HEK293 (cell line): ENCODE measurements at regions not wholly inside any gene's neighbourhood (a gene's known extent, or its start where the extent isn't known, plus 50 kb on each side); places are given as distances from the start of the nearest gene placed in this dataset.

Experiments
- CTCF ChIA-PET: fragments of 350-600 bp; formaldehyde crosslinking; extraction: SDS; loops from one replicate; lab custom pipeline; 2021; ENCODE audit warnings: antibody characterized with exemption; lab: Yijun Ruan, JAX
- POLR2A ChIA-PET: fragments of 300-600 bp; formaldehyde crosslinking; extraction: SDS; loops from one replicate; lab custom pipeline; 2020; ENCODE audit warnings: antibody characterized with exemption, inconsistent platforms; lab: Yijun Ruan, JAX
- H3K27ac ChIP-seq: fragments of 200-500 bp; sonication (Bioruptor generic); 2 replicates; pipeline ENCODE4 v1.5.1; 2014; ENCODE audit warnings: low read depth, low read length, control low read depth, inconsistent platforms; ENCODE audit errors: extremely low read depth
- H3K36me3 ChIP-seq, 2 experiments: fragments of 200-500 bp in 1 of 2; sonication (Bioruptor generic) in 1 of 2; 1 replicate in 1 of 2; 2 replicates in 1 of 2; pipeline ENCODE4 v1.5.1; 2014 to 2017; ENCODE audit warnings: inconsistent platforms in 2 of 2, low read length in 2 of 2; ENCODE audit not compliant: control insufficient read depth in 2 of 2, insufficient read depth in 1 of 2
- H3K4me1 ChIP-seq: fragments of 200-500 bp; sonication (Bioruptor generic); 2 replicates; pipeline ENCODE4 v1.5.1; 2014; ENCODE audit warnings: mild to moderate bottlenecking, low read length, inconsistent platforms; ENCODE audit not compliant: control insufficient read depth, insufficient read depth
- H3K4me3 ChIP-seq: 2 replicates; pipeline ENCODE4 v1.5.1; 2011; ENCODE audit warnings: low read depth, mild to moderate bottlenecking, control low read depth, low read length, moderate library complexity
- H3K9me3 ChIP-seq: fragments of 200-500 bp; sonication (Bioruptor generic); 2 replicates; pipeline ENCODE4 v1.5.1; 2014; ENCODE audit warnings: low read depth, low read length, inconsistent platforms; ENCODE audit not compliant: control insufficient read depth, insufficient read depth
- GLIS1 ChIP-seq: fragments of 450-650 bp; formaldehyde crosslinking; IDR thresholded peaks from 2 replicates; pipeline ENCODE4 v1.5.1; 2016; ENCODE audit warnings: missing biosample characterization, missing genetic modification characterization
- HOXC10 ChIP-seq: sonication (generic); formaldehyde crosslinking; IDR thresholded peaks from 2 replicates; pipeline ENCODE4 v1.8.1; 2023; ENCODE audit warnings: mild to moderate bottlenecking, missing genetic modification reagents
- KLF1 ChIP-seq: fragments of 450-650 bp; formaldehyde crosslinking; IDR thresholded peaks from 2 replicates; pipeline ENCODE4 v1.5.1; 2016; ENCODE audit warnings: missing biosample characterization, missing genetic modification characterization
- KLF7 ChIP-seq: fragments of 450-650 bp; formaldehyde crosslinking; IDR thresholded peaks from 2 replicates; pipeline ENCODE4 v1.5.1; 2016; ENCODE audit warnings: missing biosample characterization, missing genetic modification characterization, borderline replicate concordance
- PATZ1 ChIP-seq: fragments of 450-650 bp; formaldehyde crosslinking; IDR thresholded peaks from 2 replicates; pipeline ENCODE4 v1.5.1; 2016; ENCODE audit warnings: missing biosample characterization, missing genetic modification characterization
- PBX3 ChIP-seq: sonication (generic); formaldehyde crosslinking; IDR thresholded peaks from 2 replicates; pipeline ENCODE4 v1.8.1; 2022; ENCODE audit warnings: mild to moderate bottlenecking, moderate library complexity, missing genetic modification reagents
- PRDM1 ChIP-seq: fragments of 450-650 bp; formaldehyde crosslinking; IDR thresholded peaks from 2 replicates; pipeline ENCODE4; 2016; ENCODE audit warnings: missing biosample characterization, missing genetic modification characterization
- RBAK ChIP-seq: fragments of 450-650 bp; formaldehyde crosslinking; IDR thresholded peaks from 2 replicates; pipeline ENCODE4 v1.5.1; 2016; ENCODE audit warnings: missing biosample characterization, missing genetic modification characterization
- SETDB1 ChIP-seq: IDR thresholded peaks from one replicate; pipeline ENCODE4 v1.6.1; 2017; ENCODE audit warnings: mild to moderate bottlenecking, low read length, moderate library complexity, mixed read lengths; ENCODE audit not compliant: insufficient read length
- TRIM28 ChIP-seq: IDR thresholded peaks from 2 replicates; pipeline ENCODE4 v1.6.1; 2011; ENCODE audit warnings: low read length, control low read depth, borderline replicate concordance
- ZBTB20 ChIP-seq: fragments of 450-650 bp; formaldehyde crosslinking; IDR thresholded peaks from 2 replicates; pipeline ENCODE4 v1.5.1; 2016; ENCODE audit warnings: missing biosample characterization, missing genetic modification characterization
- ZIC2 ChIP-seq: fragments of 450-650 bp; formaldehyde crosslinking; IDR thresholded peaks from 2 replicates; pipeline ENCODE4 v1.5.1; 2016; ENCODE audit warnings: missing biosample characterization, missing genetic modification characterization
- ZNF239 ChIP-seq: fragments of 450-650 bp; formaldehyde crosslinking; IDR thresholded peaks from 2 replicates; pipeline ENCODE4 v1.5.1; 2016; ENCODE audit warnings: missing biosample characterization, missing genetic modification characterization
- ZNF274 ChIP-seq, 2 experiments: fragments of 200-500 bp in 1 of 2; fragments of 450-650 bp in 1 of 2; sonication (Bioruptor generic) in 1 of 2; formaldehyde crosslinking in 1 of 2; IDR thresholded peaks; 2 replicates each; pipeline versions ENCODE4 v1.5.1 to v1.6.1; 2014 to 2016; ENCODE audit warnings: borderline replicate concordance in 1 of 2, inconsistent platforms in 1 of 2, low read length in 1 of 2, missing biosample characterization in 1 of 2, missing genetic modification characterization in 1 of 2
- ZNF394 ChIP-seq: fragments of 450-650 bp; formaldehyde crosslinking; IDR thresholded peaks from 2 replicates; pipeline ENCODE4 v1.5.1; 2016; ENCODE audit warnings: missing biosample characterization, missing genetic modification characterization, mild to moderate bottlenecking, moderate library complexity, borderline replicate concordance
- ZNF514 ChIP-seq: fragments of 450-650 bp; formaldehyde crosslinking; IDR thresholded peaks from 2 replicates; pipeline ENCODE4 v1.5.1; 2016; ENCODE audit warnings: missing biosample characterization, missing genetic modification characterization
- ZNF623 ChIP-seq: fragments of 450-650 bp; formaldehyde crosslinking; IDR thresholded peaks from 2 replicates; pipeline ENCODE4 v1.5.1; 2016; ENCODE audit warnings: missing biosample characterization, missing genetic modification characterization
- ZNF692 ChIP-seq: fragments of 450-650 bp; formaldehyde crosslinking; IDR thresholded peaks from 2 replicates; pipeline ENCODE4 v1.5.1; 2016; ENCODE audit warnings: missing biosample characterization, missing genetic modification characterization
- ZNF701 ChIP-seq: fragments of 450-650 bp; formaldehyde crosslinking; IDR thresholded peaks from 2 replicates; pipeline ENCODE4 v1.5.1; 2016; ENCODE audit warnings: missing biosample characterization, missing genetic modification characterization
- ZNF76 ChIP-seq: fragments of 450-650 bp; formaldehyde crosslinking; IDR thresholded peaks from 2 replicates; pipeline ENCODE4; 2016; ENCODE audit warnings: low read depth, missing biosample characterization, missing genetic modification characterization, borderline replicate concordance
- ZSCAN23 ChIP-seq: fragments of 450-650 bp; formaldehyde crosslinking; IDR thresholded peaks from 2 replicates; pipeline ENCODE4 v1.5.1; 2016; ENCODE audit warnings: missing biosample characterization, missing genetic modification characterization

GRCh38 chr9:80644044-80644443, 1045.3 kb downstream of the TLE1 start:
- Histone ChIP-seq H3K27ac (no peak overlapping the region), H3K4me1 (peaks cover 2% of the 10 kb centered on the region; the same call in 1 of the 2 replicates), H3K36me3 (no peaks in the 10 kb centered on the region), H3K9me3 (no peaks in the 10 kb centered on the region), H3K4me3 (no peak overlapping the region)
- ChIA-PET POLR2A (interaction anchor here (0.5 kb wide), 1 partner anchor 1038 kb away, joined by 3 read pairs; no protein-coding TSS in a partner anchor), CTCF (no interaction called here)
- TF ChIP-seq ZBTB20 (tag by site-specific recombination) (no peak), ZNF623 (tag by site-specific recombination) (no peak), RBAK (no peak), ZNF514 (tag by site-specific recombination) (no peak), ZNF692 (tag by site-specific recombination) (no peak), ZNF394 (tag by site-specific recombination) (no peak), ZNF239 (tag by site-specific recombination) (no peak), ZSCAN23 (tag by site-specific recombination) (no peak), GLIS1 (tag by site-specific recombination) (no peak), HOXC10 (CRISPR knock-in tag) (no peak), PRDM1 (no peak), ZNF701 (tag by site-specific recombination) (no peak), PATZ1 (tag by site-specific recombination) (no peak), PBX3 (CRISPR knock-in tag) (no peak), KLF1 (no peak), ZNF76 (tag by site-specific recombination) (no peak), ZIC2 (tag by site-specific recombination) (no peak)

- no peak overlapping the region for H3K4me3 ChIP-seq
- H3K9me3 ChIP-seq: no peaks in the 10 kb centered on the region
- H3K36me3 ChIP-seq: no peaks in the 10 kb centered on the region
- TF ChIP-seq ZNF274 (IDR thresholded peaks at IDR 0.05; ENCODE audit: low read length) (no peak), ZNF274 (tag by site-specific recombination; IDR thresholded peaks at IDR 0.05; ENCODE audit: borderline replicate concordance) (no peak), TRIM28 (0 out of 2 replicates have a peak, but pooled peaks have one; percentile 19), KLF7 (tag by site-specific recombination) (no peak), SETDB1 (peak; percentile 59)
- H3K27ac ChIP-seq: no peak overlapping the region
- ChIA-PET POLR2A (no interaction called here), CTCF (no interaction called here)
- no peaks in the 10 kb centered on the region for H3K4me1 ChIP-seq
These were observed 1054.3 kb downstream of the TLE1 start for GRCh38 chr9:80635065-80635464.
